Duodenal mucosa (tissue), 2 donors: ENCODE measurements at regions not wholly inside any gene's neighbourhood (a gene's known extent, or its start where the extent isn't known, plus 50 kb on each side); places are given as distances from the start of the nearest gene placed in this dataset.

Experiments
- H3K27ac ChIP-seq: one replicate; pipeline ENCODE4 v1.7.0; 2013; ENCODE audit warnings: low read depth, low read length
- H3K27me3 ChIP-seq, 2 donors: one replicate each; pipeline ENCODE4 v1.7.0; 2013; ENCODE audit warnings: low read length in 2 of 2, control low read depth in 1 of 2; ENCODE audit not compliant: insufficient read depth in 2 of 2, control insufficient read depth in 1 of 2
- H3K36me3 ChIP-seq, 2 donors: one replicate each; pipeline ENCODE4 v1.7.0; 2013; ENCODE audit warnings: low read length in 2 of 2, control low read depth in 1 of 2; ENCODE audit not compliant: insufficient read depth in 2 of 2, control insufficient read depth in 1 of 2
- H3K4me1 ChIP-seq, 2 donors: one replicate each; pipeline ENCODE4 v1.7.0; 2013; ENCODE audit warnings: low read length in 2 of 2, control low read depth in 1 of 2; ENCODE audit not compliant: insufficient read depth in 2 of 2, control insufficient read depth in 1 of 2
- H3K4me3 ChIP-seq, 2 donors: one replicate each; pipeline ENCODE4 v1.7.0; 2013; ENCODE audit warnings: low read length in 2 of 2, low read depth in 1 of 2
- H3K9ac ChIP-seq, 2 donors: one replicate each; pipeline ENCODE4 v1.7.0; 2013; ENCODE audit warnings: low read length in 2 of 2, low read depth in 1 of 2
- H3K9me3 ChIP-seq, 2 donors: one replicate each; pipeline ENCODE4 v1.7.0; 2013; ENCODE audit warnings: low read length in 2 of 2, control low read depth in 1 of 2; ENCODE audit not compliant: control insufficient read depth in 1 of 2

- no peaks in the 10 kb centered on the region for H3K4me1 ChIP-seq
- H3K36me3 ChIP-seq: no peaks in the 10 kb centered on the region
Observed at GRCh38 chr5:7073666-7074065, 322.3 kb upstream of the ADCY2 start.

DNA sequence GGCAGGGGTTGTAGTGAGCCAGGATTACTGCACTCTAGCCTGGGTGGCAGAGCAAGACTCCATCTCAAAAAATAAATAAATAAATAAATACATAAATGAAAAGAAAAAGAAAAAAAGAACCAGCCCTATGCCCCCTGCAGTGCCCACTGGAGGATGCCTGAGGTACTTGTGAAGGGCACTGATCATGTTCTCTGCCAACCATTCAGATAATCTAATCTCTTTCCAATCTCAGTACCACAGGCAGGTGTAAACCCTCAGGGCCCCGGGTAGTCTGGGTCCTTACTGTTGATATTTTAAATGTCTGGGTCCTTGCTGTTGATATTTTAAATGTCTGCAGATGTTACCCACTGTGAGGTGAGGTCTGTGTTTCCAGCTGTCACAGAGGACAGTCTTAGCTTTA is 321.8 kb upstream of the ADCY2 start:
- no peak overlapping the region for H3K27ac ChIP-seq
- no peaks in the 10 kb centered on the region for H3K4me1 ChIP-seq
- H3K36me3 ChIP-seq: no peaks in the 10 kb centered on the region
- H3K9ac ChIP-seq: no peak overlapping the region
- no peaks in the 10 kb centered on the region for H3K27me3 ChIP-seq
- no peak overlapping the region for H3K4me3 ChIP-seq
- no peaks in the 10 kb centered on the region for H3K9me3 ChIP-seq

More at GRCh38 chr5:7073666-7074065, 322.3 kb upstream of the ADCY2 start:
- Histone ChIP-seq H3K27me3 (no peaks in the 10 kb centered on the region), H3K4me3 (no peak overlapping the region), H3K9me3 (no peaks in the 10 kb centered on the region), H3K9ac (no peak overlapping the region), H3K27ac (no peak overlapping the region)

- no peak overlapping the region for H3K27ac ChIP-seq
- no peaks in the 10 kb centered on the region for H3K4me1 ChIP-seq
- H3K27me3 ChIP-seq: no peaks in the 10 kb centered on the region
- no peak overlapping the region for H3K9ac ChIP-seq
- no peak overlapping the region for H3K4me3 ChIP-seq
- H3K9me3 ChIP-seq: no peaks in the 10 kb centered on the region
- no peaks in the 10 kb centered on the region for H3K36me3 ChIP-seq
Observed at GRCh38 chr5:7075470-7075869, 320.5 kb upstream of the ADCY2 start.

DNA sequence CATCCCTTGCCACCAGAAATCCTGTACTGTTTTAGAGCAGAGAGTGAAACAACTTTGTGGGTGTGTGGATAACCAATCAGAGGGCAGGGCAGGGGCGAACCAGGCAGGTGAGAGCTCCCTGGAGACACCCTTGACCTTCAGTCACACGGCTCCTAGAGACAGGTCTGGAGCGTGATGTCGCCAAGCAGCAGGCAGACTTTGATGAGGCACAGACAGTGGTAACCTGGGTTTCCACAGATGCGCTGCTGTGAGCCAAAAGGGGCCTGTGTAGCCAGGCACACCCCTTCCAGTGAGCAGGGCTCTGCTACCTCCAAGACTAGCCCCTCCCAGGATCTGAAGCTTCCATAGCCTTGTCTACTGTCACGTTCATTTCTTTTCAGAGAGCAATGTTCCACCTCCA is 317.8 kb upstream of the ADCY2 start:
- no peaks in the 10 kb centered on the region for H3K27me3 ChIP-seq
- no peaks in the 10 kb centered on the region for H3K9me3 ChIP-seq
- no peak overlapping the region for H3K4me3 ChIP-seq
- no peaks in the 10 kb centered on the region for H3K36me3 ChIP-seq
- no peaks in the 10 kb centered on the region for H3K4me1 ChIP-seq
- no peak overlapping the region for H3K27ac ChIP-seq
- H3K9ac ChIP-seq: no peak overlapping the region

DNA sequence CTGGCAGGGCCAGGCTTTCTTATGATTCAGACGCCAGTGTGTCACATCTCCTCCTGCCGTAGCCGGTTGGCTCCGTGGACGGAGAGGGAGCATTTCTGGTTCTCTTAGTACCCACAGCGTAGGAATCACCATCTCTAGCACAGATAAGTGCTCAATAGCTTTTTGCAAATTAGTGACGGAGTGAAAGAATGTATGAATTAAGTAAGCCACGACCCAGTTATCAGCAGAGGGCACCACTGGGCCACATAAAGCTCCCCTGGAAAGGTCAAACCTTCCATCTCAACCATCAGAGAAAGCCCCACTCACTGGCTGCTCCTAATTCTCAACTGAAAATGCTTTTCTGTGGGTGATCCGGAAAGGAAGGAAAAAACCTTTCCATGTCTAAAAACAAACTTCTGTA is 317.0 kb upstream of the ADCY2 start:
- H3K4me3 ChIP-seq: no peak overlapping the region
- no peaks in the 10 kb centered on the region for H3K9me3 ChIP-seq
- no peaks in the 10 kb centered on the region for H3K4me1 ChIP-seq
- no peaks in the 10 kb centered on the region for H3K36me3 ChIP-seq
- H3K27me3 ChIP-seq: no peaks in the 10 kb centered on the region
- no peak overlapping the region for H3K9ac ChIP-seq
- no peak overlapping the region for H3K27ac ChIP-seq

DNA sequence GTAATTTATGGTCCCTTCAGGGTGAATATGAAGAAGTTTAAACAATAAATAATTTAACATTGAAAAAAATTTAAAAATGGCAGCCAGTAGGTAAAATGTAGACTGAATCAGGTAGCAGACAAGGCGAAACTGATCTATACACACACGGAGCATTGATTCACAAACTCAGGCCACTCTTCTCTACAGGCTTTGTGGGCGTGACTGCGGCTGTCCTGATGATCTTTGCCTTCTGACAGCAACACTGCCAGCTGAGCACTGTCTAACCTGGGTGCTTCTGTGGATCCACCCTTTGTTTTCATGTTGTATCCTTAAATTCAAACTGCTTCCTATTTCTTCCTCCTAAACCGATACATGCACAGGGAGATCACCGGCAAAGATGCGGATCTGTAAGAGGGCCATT is 315.4 kb upstream of the ADCY2 start:
- Histone ChIP-seq H3K9ac (no peak overlapping the region), H3K4me1 (no peaks in the 10 kb centered on the region), H3K9me3 (no peaks in the 10 kb centered on the region), H3K4me3 (no peak overlapping the region), H3K27ac (no peak overlapping the region), H3K27me3 (no peaks in the 10 kb centered on the region), H3K36me3 (no peaks in the 10 kb centered on the region)

DNA sequence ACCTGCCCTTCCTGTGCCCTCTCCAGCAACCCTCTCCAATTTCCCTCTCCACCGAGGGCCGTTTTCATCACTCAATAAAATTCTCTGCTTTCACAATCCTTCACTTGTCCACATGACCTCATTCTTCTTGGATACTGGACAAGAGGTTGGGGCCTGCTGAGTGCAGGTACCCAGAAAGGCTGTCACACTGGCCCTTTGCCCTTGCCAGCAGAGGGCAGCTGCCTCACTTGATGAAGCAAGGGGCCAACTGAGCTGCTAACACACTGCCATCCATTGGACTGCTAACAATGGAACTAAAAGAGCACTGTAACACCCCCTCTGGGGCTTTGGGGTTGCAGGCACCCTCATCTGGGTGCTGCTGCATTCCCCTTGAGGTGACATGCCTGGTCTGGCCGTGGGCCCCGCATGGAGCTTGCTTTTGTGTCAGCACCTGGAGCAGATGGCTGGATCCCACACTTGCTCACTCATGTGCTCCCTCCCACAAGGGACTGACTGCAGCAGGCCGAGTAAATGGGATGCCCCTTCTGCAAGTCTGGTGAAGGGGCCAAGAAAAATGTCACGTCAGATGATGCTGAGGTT is 308.1 kb upstream of the ADCY2 start:
- no peak overlapping the region for H3K9ac ChIP-seq
- H3K4me3 ChIP-seq: no peak overlapping the region
- no peak overlapping the region for H3K27ac ChIP-seq
- no peaks in the 10 kb centered on the region for H3K4me1 ChIP-seq
- no peaks in the 10 kb centered on the region for H3K36me3 ChIP-seq
- no peaks in the 10 kb centered on the region for H3K27me3 ChIP-seq
- H3K9me3 ChIP-seq: no peaks in the 10 kb centered on the region

GRCh38 chr5:7088849-7089248 is 307.1 kb upstream of the ADCY2 start:
- H3K4me3 ChIP-seq: no peak overlapping the region
- H3K36me3 ChIP-seq: no peaks in the 10 kb centered on the region
- no peaks in the 10 kb centered on the region for H3K4me1 ChIP-seq
- H3K27me3 ChIP-seq: no peaks in the 10 kb centered on the region
- no peak overlapping the region for H3K27ac ChIP-seq
- no peak overlapping the region for H3K9ac ChIP-seq
- no peaks in the 10 kb centered on the region for H3K9me3 ChIP-seq

DNA sequence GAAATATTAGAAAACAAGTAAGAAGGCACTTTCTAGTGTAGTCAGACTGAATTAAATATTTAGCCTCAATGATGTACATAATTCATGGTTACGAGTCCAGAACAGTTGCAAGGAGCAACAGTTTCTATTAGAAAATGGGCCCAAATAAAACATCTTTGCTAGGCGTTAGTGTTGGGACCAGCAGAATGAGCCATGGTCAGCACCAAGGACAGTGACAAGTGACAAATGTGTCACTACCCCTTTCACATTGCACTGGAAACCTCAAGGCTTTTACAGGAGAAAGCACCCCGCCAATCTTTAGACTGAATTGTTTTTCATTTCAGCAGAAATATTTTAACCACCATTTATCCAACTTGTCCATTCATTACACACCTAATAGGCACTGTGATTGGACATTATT is 301.3 kb upstream of the ADCY2 start:
- H3K4me3 ChIP-seq: no peak overlapping the region
- no peak overlapping the region for H3K27ac ChIP-seq
- H3K4me1 ChIP-seq: no peaks in the 10 kb centered on the region
- H3K36me3 ChIP-seq: no peaks in the 10 kb centered on the region
- no peaks in the 10 kb centered on the region for H3K9me3 ChIP-seq
- no peak overlapping the region for H3K9ac ChIP-seq
- H3K27me3 ChIP-seq: peaks cover 0 to 3% of the 10 kb centered on the region in 2 donors

DNA sequence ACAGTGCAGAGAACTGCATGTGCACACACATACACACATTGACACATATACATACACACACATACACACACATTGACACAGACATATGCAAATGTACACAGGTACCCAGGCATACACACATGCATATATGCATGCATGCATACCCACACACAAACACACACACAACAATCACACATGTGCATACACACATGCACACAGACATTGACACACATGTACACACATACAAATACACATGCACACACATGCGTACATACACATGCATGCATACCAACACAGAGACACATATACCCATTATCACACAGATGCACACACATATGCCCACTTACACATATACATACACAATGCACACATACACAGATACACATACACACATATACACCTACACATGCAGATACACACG is 299.6 kb upstream of the ADCY2 start:
- H3K27ac ChIP-seq: no peak overlapping the region

DNA sequence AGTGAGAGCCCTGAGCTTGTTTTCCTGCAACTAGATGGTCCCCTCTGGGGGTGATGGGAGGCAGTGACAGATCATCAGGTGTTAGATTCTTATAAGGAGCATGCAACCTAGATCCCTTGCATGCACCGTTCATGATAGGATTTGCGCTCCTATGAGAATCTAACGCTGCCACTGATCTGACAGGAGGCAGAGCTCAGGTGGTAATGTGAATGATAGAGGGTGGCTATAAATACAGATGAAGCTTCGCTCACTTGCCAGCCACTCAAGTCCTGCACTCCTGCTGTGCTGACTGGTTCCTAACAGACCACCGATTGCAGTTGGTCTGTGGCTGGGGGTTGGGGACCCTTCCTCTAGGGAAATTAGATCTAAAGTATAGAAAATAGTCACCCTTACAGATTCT is 290.6 kb upstream of the ADCY2 start:
- Histone ChIP-seq H3K27ac (no peak overlapping the region), H3K27me3 (no peaks in the 10 kb centered on the region), H3K9ac (no peak overlapping the region), H3K4me1 (no peaks in the 10 kb centered on the region), H3K9me3 (no peaks in the 10 kb centered on the region), H3K4me3 (no peak overlapping the region), H3K36me3 (no peaks in the 10 kb centered on the region)

More for the DNA sequence above, 299.6 kb upstream of the ADCY2 start:
- no peaks in the 10 kb centered on the region for H3K9me3 ChIP-seq
- no peaks in the 10 kb centered on the region for H3K36me3 ChIP-seq
- H3K4me3 ChIP-seq: no peak overlapping the region
- no peaks in the 10 kb centered on the region for H3K4me1 ChIP-seq
- no peak overlapping the region for H3K9ac ChIP-seq
- H3K27me3 ChIP-seq: peaks cover 0 to 3% of the 10 kb centered on the region in 2 donors
